HG03025 (cell line): ENCODE measurements at regions not wholly inside any gene's neighbourhood (a gene's known extent, or its start where the extent isn't known, plus 50 kb on each side); places are given as distances from the start of the nearest gene placed in this dataset.
"Not testable (repeated sequence)": the region's sequence is repeated elsewhere in the genome, so short reads cannot be mapped to it uniquely, and the experiment has no call there.

ENCODE experiments used
- ATAC-seq: cut with Tn5 transposase; IDR thresholded peaks from one replicate; pipeline ENCODE4 v1.9.1; 2021; ENCODE audit warnings: mild to moderate bottlenecking, moderate library complexity; ENCODE audit not compliant: unreplicated experiment, low FRiP score

GRCh38 chr2:121135168-121135853 is 149.7 kb downstream of the TFCP2L1 start:
- ATAC-seq = no peak

DNA sequence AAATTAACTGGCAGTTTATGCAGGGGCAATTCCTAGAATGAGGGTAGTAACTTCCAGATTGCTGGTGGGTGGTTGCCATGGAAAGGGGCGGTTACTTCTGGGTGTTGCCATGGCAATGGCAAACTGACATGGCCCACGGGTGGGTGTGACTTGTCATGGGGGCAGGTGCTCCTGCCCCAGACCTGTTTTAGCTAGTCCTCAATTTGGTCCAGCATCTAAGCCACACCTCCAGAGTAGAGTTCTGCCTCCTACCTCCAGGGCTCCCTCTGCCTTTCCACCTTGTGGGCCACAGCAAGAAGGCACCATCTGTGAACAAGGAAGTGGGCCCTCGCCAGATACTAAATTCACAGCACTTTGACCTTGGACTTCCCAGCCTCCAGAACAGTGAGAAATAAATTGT is 148.7 kb downstream of the TFCP2L1 start:
- no peak for ATAC-seq

GRCh38 chr2:121137571-121137970 is 147.4 kb downstream of the TFCP2L1 start:
- ATAC-seq = no peak

GRCh38 chr2:121140734-121141133 is 144.3 kb downstream of the TFCP2L1 start:
- no peak for ATAC-seq

DNA sequence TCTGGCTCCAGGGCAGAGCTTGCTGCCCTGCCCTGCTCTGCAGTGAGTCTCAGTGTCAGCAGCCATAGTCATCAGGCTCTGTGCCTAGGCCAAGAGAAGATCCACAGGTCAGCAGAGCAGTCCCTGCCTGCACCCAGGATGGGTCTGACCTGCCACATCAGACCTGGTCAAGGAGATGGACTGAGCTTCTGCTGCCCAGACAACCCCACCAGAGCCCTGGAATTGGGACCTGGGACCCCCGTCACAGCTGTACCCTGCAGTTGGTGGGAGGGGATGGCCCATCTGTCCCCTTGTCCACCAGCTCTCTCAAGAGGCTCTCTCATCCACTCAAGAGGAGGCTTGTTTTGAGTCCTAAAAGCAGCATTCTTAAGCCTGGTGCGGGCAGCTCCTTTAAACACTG is 142.6 kb downstream of the TFCP2L1 start:
- no peak for ATAC-seq

- no peak for ATAC-seq
Measured at GRCh38 chr2:121144111-121144510, 140.9 kb downstream of the TFCP2L1 start.

DNA sequence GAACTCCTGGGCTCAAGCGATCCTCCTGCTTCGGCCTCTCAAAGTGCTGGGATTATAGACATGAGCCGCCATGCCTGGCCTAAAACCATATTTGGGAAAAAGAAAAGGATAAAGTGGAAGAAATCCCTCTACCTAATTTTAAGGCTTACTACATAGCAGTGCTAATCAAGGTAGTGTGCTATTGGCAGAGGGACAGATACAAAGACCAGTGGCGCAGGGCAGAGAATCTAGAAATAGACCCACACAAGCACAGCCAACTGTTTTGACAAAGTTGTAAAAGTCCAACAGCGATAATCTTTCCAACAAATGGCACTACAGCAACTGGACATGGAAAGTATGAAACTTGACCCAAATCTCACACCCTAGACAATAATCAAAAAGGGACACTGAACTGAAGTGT is 138.4 kb downstream of the TFCP2L1 start:
- ATAC-seq = no peak

DNA sequence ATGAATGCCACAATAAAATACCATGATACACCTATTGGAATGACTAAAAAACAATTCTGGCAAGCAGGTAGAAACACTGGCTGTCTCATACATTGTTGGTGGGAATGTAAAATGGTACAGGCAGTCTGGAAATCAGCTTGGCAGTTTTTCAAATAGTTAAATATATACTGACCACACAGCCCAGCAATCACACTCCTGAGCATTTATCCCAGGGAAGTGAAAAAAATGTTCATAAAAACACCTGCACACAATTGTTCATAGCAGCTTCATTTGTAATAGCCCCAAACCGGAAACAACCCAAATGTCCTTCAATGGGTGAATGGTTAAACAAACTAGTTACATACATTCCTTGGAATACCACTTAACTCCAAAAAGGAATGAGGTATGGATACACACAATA is 137.2 kb downstream of the TFCP2L1 start:
- no peak for ATAC-seq

DNA sequence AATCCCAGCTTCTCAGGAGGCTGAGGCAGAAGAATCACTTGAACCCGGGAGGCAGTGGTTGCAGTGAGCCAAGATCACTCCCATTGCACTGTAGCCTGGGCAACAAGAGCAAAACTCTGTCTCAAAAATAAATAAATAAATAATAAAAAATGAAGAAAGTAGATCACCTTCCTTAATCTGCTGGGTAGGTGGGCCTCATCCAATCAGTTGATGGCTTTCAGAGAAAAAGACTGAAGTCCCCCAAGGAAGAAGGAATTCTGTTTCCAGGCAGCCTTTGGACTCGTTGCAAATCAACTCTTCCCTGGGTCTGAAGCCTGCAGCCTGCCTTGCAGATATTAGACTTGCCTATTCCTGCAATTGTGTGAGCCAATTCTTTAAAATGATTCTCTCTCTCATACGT is 136.5 kb downstream of the TFCP2L1 start:
- no peak for ATAC-seq

GRCh38 chr2:121149384-121149783 is 135.6 kb downstream of the TFCP2L1 start:
- ATAC-seq = no peak

DNA sequence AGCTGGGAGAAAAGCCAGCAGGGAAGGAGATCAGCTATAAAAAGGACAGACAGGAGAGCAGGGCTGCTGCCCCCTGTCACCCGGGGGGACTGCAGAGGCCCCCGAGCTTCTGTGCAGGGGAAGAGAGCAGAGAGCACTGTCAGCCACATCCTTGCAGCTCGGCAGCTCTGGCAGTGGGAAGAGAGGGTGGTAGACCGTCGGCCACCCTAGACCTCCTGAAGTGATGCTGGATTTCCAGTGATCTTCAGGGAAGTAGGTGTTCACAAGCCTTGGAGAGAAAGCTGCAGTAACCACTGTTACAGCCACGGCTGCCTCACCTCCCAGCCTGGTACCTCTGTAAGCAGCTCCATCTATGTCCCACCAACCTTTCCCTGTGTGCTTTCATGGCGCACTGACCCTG is 134.9 kb downstream of the TFCP2L1 start:
- ATAC-seq = no peak

GRCh38 chr2:121150713-121151112 is 134.3 kb downstream of the TFCP2L1 start:
- no peak for ATAC-seq

GRCh38 chr2:121151311-121152109 is 133.5 kb downstream of the TFCP2L1 start:
- no peak for ATAC-seq

DNA sequence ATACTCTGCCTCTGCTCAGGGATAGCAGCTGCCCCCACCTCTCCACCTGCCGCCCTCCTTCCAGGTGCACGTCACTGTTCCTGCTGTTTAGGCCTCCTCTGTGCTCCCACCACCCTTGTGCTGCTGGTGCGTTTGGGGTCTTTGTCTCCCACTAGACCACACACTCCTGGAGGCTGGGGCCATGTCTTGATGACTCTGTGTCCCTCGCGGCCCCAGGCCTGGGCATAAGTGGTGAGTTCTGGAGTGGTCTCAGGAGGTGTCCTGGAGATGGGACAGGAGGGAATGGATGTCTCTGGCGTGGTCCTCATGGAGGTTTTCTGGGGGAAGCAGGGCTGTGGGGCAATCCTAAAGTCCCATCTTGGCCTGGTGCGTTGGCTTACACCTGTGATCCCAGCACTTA is 132.1 kb downstream of the TFCP2L1 start:
- ATAC-seq = no peak

GRCh38 chr2:121153516-121153915 is 131.5 kb downstream of the TFCP2L1 start:
- ATAC-seq = no peak

GRCh38 chr2:121155502-121156056 is 129.4 kb downstream of the TFCP2L1 start:
- no peak for ATAC-seq

- ATAC-seq = not testable (repeated sequence)
Measured at GRCh38 chr2:121157481-121157880, 127.5 kb downstream of the TFCP2L1 start.

GRCh38 chr2:121159291-121160071 is 125.5 kb downstream of the TFCP2L1 start:
- no peak for ATAC-seq

GRCh38 chr2:121160366-121160765 is 124.6 kb downstream of the TFCP2L1 start:
- ATAC-seq = no peak

GRCh38 chr2:121161272-121161671 is 123.7 kb downstream of the TFCP2L1 start:
- no peak for ATAC-seq

DNA sequence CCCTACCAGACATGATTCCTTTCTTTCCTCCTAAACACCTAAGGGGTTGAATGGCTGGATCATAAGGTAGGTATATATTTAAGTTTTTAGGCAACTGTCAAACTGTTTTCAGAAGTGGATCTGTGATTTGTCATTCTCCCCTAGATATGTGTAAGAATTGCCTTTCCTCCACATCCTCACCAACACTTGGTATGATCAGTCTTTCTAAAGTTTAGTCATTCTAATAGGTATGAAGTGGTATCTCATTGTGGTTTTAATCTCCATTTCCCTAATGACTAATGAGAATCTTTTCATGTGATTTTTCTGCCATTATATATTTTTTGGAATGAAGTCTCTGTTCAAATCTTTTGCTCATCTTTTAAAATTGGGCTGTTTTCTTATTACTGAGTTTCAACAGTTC is 122.1 kb downstream of the TFCP2L1 start:
- no peak for ATAC-seq
